ENCODE measurements at regions not wholly inside any gene's neighbourhood (a gene's known extent, or its start where the extent isn't known, plus 50 kb on each side); places are given as distances from the start of the nearest gene placed in this dataset.

GRCh38 chr2:239520811-239521517 lies 120.1 kb upstream of the HDAC4 start:
- no peak for DNase-seq
- 95% methylated on average over 27 of the region's 29 CpGs for WGBS (ENCODE audit: insufficient coverage)
- H3K27ac Mint-ChIP-seq: no peak overlapping the region

DNA sequence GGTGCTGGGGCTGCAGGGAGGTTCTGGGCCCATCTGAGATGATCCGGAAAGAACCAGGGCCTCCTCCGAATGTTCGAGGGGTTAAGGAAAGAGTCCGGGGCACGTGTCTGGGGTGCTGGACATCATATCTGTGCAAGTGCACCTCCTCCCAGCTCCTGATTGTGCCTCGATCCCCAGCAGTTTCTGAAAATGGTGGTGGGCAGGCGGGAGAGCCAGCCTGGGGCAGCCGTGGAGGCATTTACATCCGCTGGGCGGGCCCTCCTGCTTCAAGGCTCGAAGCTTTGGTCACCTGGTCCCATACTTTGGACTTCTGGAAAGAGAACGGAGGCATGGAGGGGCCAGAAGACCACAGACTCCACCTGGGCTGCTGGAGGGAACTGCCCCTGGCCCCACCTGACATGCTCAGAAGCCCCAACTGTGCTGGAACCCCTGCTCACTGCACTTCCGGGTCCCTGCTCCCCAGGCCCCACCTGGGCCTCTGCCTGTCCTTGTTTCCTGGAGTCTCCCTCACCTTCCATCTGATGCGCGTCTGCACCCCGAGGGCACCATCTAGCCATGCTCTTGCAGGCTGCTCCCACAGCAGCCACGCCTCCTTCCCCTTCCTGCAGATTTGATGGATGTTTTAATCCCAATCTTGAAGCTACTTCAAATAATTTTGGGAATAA lies 119.2 kb upstream of the HDAC4 start:
- Histone ChIP-seq H3K4me2 (replicated peaks; ENCODE audit: extremely low read depth, low read length, poor library complexity, severe bottlenecking) (no peak overlapping the region), H3K79me2 (ENCODE audit: insufficient read depth, low read length) (no peaks in the 10 kb centered on the region), H3K27me3 (ENCODE audit: control insufficient read depth in 2 of 2, insufficient read depth in 2 of 2, low read length in 2 of 2) (no peaks in the 10 kb centered on the region), H3K9me3 (replicated peaks in 1 of 2; ENCODE audit: control insufficient read depth in 1 of 2, insufficient read depth in 1 of 2, low read length in 2 of 2) (no peaks in the 10 kb centered on the region), H3K36me3 (replicated peaks in 1 of 2; ENCODE audit: control insufficient read depth in 1 of 2, insufficient read depth in 2 of 2, low read length in 2 of 2) (no peaks in the 10 kb centered on the region), H2AFZ (ENCODE audit: insufficient read depth, low read depth, low read length, poor library complexity, severe bottlenecking) (no peak overlapping the region), H3K9ac (ENCODE audit: insufficient read depth, low read length, poor library complexity, severe bottlenecking) (no peak overlapping the region), H4K20me1 (ENCODE audit: insufficient read depth, low read length) (no peaks in the 10 kb centered on the region), H3K4me3 (replicated peaks in 1 of 3; ENCODE audit: low read depth in 2 of 3, low read length in 3 of 3) (no peak overlapping the region), H3K4me1 (ENCODE audit: control insufficient read depth in 1 of 2, insufficient read depth in 2 of 2, low read length in 2 of 2) (peaks cover 4% of the 10 kb centered on the region in 2 donors), H3K27ac (ENCODE audit: low read depth in 1 of 2, low read length in 2 of 2) (no peak overlapping the region)
- TF ChIP-seq, protein P1, sequence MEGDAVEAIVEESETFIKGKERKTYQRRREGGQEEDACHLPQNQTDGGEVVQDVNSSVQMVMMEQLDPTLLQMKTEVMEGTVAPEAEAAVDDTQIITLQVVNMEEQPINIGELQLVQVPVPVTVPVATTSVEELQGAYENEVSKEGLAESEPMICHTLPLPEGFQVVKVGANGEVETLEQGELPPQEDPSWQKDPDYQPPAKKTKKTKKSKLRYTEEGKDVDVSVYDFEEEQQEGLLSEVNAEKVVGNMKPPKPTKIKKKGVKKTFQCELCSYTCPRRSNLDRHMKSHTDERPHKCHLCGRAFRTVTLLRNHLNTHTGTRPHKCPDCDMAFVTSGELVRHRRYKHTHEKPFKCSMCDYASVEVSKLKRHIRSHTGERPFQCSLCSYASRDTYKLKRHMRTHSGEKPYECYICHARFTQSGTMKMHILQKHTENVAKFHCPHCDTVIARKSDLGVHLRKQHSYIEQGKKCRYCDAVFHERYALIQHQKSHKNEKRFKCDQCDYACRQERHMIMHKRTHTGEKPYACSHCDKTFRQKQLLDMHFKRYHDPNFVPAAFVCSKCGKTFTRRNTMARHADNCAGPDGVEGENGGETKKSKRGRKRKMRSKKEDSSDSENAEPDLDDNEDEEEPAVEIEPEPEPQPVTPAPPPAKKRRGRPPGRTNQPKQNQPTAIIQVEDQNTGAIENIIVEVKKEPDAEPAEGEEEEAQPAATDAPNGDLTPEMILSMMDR (IDR thresholded peaks at IDR 0.05): no peak
- DNase-seq: no peak
- Mint-ChIP-seq H3K4me3 (no peak overlapping the region), H3K36me3 (no peaks in the 10 kb centered on the region), H3K9me3 (peaks cover 0 to 3% (median 0%) of the 10 kb centered on the region in 7 donors), H3K27me3 (ENCODE audit: low read depth in 3 of 3) (peaks cover 6 to 9% (median 7%) of the 10 kb centered on the region in 3 donors), H3K27ac (peak overlapping the region in 1 of 7 donors; percentile 44), H3K4me1 (peaks cover 13% of the 10 kb centered on the region)
- intact Hi-C loops (cut with micrococcal nuclease): no loop called here
- WGBS (ENCODE audit: insufficient coverage): 96% methylated on average over 12 of the region's 17 CpGs

More at GRCh38 chr2:239520811-239521517, 120.1 kb upstream of the HDAC4 start:
- H3K4me1 Mint-ChIP-seq: peaks cover 13% of the 10 kb centered on the region
- peaks cover 4% of the 10 kb centered on the region in 2 donors for H3K4me1 ChIP-seq (ENCODE audit: control insufficient read depth in 1 of 2, insufficient read depth in 2 of 2, low read length in 2 of 2)
- peaks cover 7 to 11% (median 8%) of the 10 kb centered on the region in 3 donors for H3K27me3 Mint-ChIP-seq (ENCODE audit: low read depth in 3 of 3)
- no peak overlapping the region for H2AFZ ChIP-seq (ENCODE audit: insufficient read depth, low read depth, low read length, poor library complexity, severe bottlenecking)
- no peaks in the 10 kb centered on the region for H3K79me2 ChIP-seq (ENCODE audit: insufficient read depth, low read length)
- no peak overlapping the region for H3K4me2 ChIP-seq (replicated peaks; ENCODE audit: extremely low read depth, low read length, poor library complexity, severe bottlenecking)
- no peaks in the 10 kb centered on the region for H3K9me3 ChIP-seq (replicated peaks in 1 of 2; ENCODE audit: control insufficient read depth in 1 of 2, insufficient read depth in 1 of 2, low read length in 2 of 2)
- no peak overlapping the region for H3K27ac ChIP-seq (ENCODE audit: low read depth in 1 of 2, low read length in 2 of 2)
- H4K20me1 ChIP-seq (ENCODE audit: insufficient read depth, low read length): no peaks in the 10 kb centered on the region
- no peaks in the 10 kb centered on the region for H3K27me3 ChIP-seq (ENCODE audit: control insufficient read depth in 2 of 2, insufficient read depth in 2 of 2, low read length in 2 of 2)
- H3K36me3 ChIP-seq (replicated peaks in 1 of 2; ENCODE audit: control insufficient read depth in 1 of 2, insufficient read depth in 2 of 2, low read length in 2 of 2): no peaks in the 10 kb centered on the region
- TF ChIP-seq, protein P1 (IDR thresholded peaks at IDR 0.05): no peak
- intact Hi-C loops (cut with micrococcal nuclease): no loop called here
- H3K4me3 Mint-ChIP-seq: no peak overlapping the region
- H3K36me3 Mint-ChIP-seq: no peaks in the 10 kb centered on the region
- no peak overlapping the region for H3K4me3 ChIP-seq (replicated peaks in 1 of 3; ENCODE audit: low read depth in 2 of 3, low read length in 3 of 3)
- no peak overlapping the region for H3K9ac ChIP-seq (ENCODE audit: insufficient read depth, low read length, poor library complexity, severe bottlenecking)
- peaks cover 0 to 3% (median 0%) of the 10 kb centered on the region in 7 donors for H3K9me3 Mint-ChIP-seq
